ENCODE measurements at regions not wholly inside any gene's neighbourhood (a gene's known extent, or its start where the extent isn't known, plus 50 kb on each side); places are given as distances from the start of the nearest gene placed in this dataset.

DNA sequence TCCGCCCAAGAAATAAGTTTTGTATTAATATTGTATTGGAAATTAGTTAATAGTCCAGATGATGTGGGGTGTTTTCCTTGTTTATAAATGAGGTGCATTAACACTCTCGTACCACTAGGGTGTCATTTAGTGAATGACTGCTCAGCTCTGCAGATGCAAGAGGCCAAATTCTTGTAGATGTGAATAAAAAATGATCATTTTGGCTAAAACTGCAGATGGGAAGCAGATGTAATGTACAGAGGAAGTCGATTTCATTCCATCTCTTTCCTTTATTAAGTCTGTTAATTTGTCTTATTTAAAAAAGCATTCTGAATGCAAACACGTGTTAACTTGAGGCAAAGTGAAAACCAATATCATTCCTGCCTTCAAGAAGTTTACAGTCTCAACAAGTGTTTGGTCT, 108.1 kb downstream of the DHX15 start:
- no peak for ATAC-seq

- ATAC-seq, result no peak
Observed at GRCh38 chr4:24475756-24476155, 108.6 kb downstream of the DHX15 start.

DNA sequence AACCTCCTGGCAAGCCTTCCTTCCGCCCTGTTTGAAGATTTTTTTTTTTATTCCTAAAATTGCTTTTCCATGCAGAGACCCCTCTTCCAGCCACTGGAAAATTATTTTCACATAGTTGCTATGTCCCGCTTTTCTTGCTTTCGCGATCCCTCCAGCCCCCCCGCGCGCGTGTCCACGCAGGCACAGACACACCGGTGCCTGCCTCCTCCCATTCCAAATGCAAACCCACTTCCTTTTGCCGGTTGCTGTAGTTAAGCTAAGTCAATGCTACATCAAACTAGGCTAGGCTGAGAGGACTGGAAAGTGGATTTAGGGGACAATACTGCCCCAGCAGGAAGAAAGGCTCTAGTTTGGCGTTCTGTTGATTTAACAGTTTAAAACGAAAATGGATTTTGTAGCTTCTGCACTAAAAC, 111.0 kb downstream of the DHX15 start:
- ATAC-seq, result no peak

- peak; percentile 77 for ATAC-seq
Observed at GRCh38 chr4:24472514-24473308, 111.6 kb downstream of the DHX15 start.

DNA sequence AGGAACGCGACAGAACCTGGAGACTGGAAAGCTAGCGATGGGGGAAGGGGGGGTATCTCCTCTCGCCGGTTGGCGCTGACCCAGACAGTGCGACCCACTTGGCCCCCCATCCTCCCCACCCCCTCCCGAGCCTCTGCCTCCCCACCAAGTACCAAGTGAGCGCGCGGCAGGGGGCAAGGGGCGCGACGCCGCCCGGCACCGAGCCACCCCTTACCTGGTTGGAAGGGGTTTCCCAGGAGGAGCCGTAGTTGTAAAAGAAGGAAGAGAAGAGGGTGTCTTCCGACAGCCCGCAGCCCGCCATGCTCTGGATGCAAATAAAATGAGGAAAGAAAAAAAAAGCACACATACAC, 112.2 kb downstream of the DHX15 start:
- ATAC-seq, result no peak

DNA sequence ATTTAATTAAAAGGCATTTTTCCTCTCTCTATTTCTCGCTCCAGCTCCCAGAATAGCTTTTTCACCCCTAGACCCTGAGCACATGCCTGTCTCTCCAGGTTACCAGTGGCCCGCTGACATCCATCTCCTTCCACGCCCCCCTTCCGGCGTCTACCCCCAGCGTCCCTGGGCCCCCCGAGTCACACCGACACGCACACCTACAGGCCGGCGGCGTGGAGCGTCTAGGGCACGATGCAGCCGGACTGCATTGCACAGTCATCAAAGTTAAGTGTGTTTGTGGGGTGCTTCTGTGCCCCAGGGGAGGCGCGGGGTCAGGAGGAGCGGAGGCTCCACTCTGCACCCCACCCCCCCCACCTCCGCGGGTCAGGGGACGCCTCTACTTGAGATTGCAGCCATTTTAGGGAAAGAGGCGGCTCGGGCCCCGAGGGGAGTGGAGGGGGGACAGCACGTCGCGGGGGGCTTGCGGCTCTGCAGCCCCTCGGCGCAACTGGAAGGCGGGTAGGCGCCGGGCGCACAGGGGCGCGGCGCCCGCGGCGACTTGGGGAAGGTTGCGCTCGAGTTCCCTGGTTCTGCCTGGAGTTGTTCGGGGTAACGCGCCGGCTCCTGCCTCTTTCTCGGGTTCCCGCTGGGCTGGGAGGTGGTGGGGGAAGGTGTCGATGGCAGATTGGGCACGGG, 112.7 kb downstream of the DHX15 start:
- ATAC-seq, result no peak

- ATAC-seq, result no peak
Observed at GRCh38 chr4:24470666-24471485, 113.5 kb downstream of the DHX15 start.

DNA sequence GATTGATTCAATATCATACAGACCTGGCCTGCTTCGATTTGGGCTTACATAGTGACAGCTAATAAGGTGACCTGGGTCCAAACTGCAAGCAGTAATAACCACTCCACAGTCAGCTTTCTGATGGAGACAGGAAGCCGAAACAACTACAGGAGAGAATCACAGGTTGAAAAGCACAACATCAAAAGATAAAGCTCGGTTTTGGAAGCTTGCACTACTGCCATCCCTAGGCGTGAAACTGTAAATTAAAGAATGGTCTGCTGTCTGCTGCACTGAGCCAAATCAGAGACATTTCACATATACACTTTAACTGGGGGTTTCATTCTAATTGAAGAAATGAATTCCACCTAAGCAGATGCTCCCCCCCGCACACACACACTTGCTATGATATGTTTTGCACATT, 116.3 kb downstream of the DHX15 start:
- ATAC-seq, result no peak

DNA sequence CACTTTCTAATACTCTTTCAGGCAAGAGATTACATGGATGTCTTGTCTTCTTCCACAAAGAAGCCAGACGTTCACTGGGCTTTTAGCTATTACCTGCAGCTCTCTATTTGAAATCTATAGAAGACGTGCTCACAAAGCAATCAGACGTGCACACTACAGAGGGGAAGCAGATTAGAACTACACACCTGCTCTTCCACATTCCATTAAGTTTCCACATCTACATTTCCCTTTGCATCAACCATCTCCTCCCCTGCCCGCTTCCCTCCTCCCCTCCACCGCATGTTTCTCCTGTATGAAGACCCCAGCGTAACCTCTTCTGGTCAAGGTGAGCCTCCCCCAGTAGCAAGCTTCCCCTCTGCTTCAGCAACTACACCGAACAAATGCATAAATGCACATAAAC, 119.8 kb downstream of the DHX15 start:
- no peak for ATAC-seq

DNA sequence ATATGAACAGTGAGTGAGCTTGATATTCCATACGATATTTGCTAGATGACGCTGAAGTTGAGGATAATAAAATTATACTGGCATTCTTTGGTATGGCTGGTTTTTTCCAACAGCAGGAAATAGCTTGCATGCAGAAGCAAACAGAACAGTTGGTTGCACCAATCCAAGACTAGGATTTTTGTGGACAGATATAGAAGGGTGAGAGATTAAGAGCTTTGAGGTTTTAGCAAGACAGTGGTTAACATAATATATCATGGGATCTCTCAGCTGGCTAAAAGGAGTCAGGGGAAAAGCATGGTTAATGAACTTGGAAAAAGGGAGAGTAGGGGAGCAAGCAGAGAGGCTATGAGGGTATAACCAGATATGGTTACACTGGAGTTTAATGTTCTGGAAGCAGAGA, 127.9 kb downstream of the DHX15 start:
- no peak for ATAC-seq

DNA sequence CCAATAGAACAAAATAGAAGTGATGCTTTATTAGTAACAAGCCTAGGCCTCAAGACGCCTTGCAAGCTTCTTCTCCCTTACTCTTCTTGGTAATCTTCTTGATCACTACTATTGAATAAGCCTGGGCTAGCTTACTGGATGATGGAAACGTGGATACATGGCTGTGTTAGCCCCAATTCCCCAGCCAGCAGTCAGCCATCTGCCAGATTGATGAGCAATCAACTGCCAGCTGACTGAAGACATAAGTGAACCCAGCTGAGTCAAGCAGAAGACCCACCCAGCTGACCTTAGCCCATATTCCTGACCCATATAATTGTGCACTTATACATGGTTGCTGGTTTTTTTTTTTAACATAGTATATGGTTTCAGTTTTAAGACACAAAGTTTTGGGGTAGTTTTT, 130.4 kb downstream of the DHX15 start:
- no peak for ATAC-seq

- ATAC-seq, result no peak
Observed at GRCh38 chr4:24451870-24452269, 132.5 kb downstream of the DHX15 start.

DNA sequence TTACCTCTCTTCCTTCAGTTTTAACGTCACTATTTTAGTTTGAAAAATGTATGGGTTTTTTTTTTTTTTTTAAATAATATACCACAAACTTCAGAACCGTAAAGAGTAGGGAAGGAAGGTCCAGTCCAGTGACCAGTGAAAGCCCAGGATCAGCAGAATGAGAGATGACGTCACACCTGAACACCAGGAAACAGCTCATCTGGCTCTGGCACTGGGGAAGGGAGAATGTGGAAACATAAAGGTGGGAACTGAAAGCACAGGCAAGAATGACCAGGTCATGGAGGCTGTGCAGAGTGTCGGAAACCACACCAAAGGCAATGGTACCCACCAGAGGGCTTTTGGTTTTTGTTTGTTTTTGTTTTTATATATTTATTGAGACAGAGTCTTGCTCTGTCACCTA, 141.2 kb downstream of the DHX15 start:
- ATAC-seq, result no peak

DNA sequence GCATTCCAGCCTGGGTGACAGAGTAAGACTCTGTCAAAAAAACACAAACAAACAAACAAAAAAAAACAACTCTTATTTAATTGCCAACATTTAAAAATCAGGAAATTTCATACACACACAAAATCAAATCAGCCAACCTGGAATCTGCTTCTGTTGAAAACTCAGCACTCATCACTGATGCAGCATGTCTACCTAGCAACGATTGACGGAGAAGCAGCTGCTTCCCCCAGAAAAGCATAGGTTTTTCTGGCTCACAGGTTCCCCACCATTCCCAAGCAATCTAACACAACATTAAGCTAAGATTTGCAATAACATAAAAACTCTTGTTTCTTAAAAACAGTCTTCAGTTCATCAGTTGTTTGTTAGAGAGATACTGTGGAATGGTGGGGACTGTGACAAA, 143.6 kb downstream of the DHX15 start:
- ATAC-seq, result no peak

- no peak for ATAC-seq
Observed at GRCh38 chr4:24434241-24434640, 150.1 kb downstream of the DHX15 start.

GRCh38 chr4:24433515-24434214, 150.7 kb downstream of the DHX15 start:
- no peak for ATAC-seq

DNA sequence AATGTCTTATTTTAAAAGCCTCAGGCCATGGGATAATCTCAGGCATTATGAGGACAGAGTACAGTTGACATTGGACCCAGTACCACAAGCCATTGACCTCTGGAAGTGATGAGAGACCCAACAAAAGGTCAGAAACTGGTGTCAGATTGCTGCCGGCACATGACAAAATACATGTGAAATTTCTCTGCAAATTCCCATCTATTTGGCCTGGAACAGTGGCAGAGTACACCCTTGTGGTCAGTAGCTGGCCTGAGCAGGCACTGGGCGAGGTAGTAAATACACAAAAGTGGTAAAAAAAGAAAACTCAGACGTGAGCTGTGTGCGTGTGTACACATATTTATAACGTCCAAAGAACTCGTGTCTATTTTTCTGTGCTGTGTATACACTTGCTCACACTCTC, 155.5 kb downstream of the DHX15 start:
- no peak for ATAC-seq

DNA sequence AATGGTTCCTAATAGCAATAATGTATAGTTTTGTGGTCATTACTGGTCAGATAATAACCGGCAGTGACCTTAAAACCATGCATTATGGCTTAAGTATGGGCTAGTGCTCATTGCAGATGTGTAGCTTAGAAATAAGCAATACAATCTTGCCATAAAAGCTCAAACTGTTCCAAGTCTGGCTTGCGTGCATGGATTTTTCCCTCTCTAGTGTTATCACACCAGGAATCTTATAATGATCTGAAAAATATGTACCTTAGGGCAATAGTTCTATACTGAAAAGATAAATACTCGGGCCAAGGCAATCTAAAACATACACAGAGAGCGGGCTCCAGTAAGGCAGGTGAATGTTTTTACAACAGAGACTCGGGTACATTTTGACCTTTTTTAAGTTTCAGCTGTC, 157.8 kb downstream of the DHX15 start:
- ATAC-seq, result no peak

DNA sequence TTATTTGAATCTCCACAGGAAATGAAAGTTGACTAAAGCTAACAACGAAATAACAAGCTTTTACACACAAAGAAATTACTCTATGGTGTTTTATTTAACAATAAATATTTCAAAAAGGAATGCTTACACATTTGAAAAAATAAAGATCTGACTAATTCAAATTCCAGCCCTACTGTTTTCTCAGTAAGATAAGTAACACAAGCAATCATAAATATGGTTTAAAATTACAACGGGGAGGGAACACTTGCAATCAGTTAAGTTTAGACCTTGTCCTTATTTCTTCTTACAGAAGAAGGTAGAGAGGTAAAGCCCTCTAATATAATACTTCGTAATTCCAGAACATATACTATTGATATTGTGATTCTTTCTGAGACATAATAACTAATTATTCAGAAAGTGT, 158.5 kb downstream of the DHX15 start:
- ATAC-seq, result no peak

- no peak for ATAC-seq
Observed at GRCh38 chr4:24423670-24424069, 160.7 kb downstream of the DHX15 start.

DNA sequence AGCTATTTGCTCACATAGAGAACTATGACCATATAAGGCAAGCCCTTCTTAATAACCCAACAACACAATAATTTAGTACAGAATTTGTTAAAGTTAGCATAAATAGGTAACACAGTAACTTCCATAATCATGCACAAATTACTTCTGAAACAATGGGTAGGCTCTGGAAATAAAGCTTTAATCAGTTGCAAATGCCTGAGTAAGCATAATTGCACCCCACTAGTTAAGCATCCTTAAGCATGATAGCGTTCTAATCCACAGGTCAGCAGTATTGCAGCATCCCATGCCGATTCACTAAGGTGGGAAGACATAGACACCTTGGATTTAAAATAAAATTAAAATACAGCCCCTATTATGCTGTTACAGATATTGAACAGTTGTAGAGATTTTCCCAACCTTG, 161.7 kb downstream of the DHX15 start:
- ATAC-seq, result no peak

GRCh38 chr4:24419181-24420034, 164.9 kb downstream of the DHX15 start:
- ATAC-seq, result peak; percentile 84

Data from esophagus mucosa (tissue), 1 donor.